ENCODE measurements at regions not wholly inside any gene's neighbourhood (a gene's known extent, or its start where the extent isn't known, plus 50 kb on each side); places are given as distances from the start of the nearest gene placed in this dataset.

GRCh38 chr6:98366371-98366770 is 468.0 kb upstream of the POU3F2 start:
- ATAC-seq, result no peak
- TF ChIP-seq SNAI2 (CRISPR knock-in tag; IDR thresholded peaks at IDR 0.05) (no peak), GLIS3 (CRISPR knock-in tag; IDR thresholded peaks at IDR 0.05) (no peak), ISL1 (CRISPR knock-in tag; IDR thresholded peaks at IDR 0.05) (no peak), POU6F1 (CRISPR knock-in tag; IDR thresholded peaks at IDR 0.05; ENCODE audit: borderline replicate concordance, low read depth) (no peak), CSDC2 (CRISPR knock-in tag; IDR thresholded peaks at IDR 0.05) (no peak), RARB (CRISPR knock-in tag; IDR thresholded peaks at IDR 0.05) (no peak), TSHZ2 (CRISPR knock-in tag; IDR thresholded peaks at IDR 0.05) (no peak), ZNF8 (CRISPR knock-in tag; IDR thresholded peaks at IDR 0.05) (no peak), CREB5 (CRISPR knock-in tag; IDR thresholded peaks at IDR 0.05; ENCODE audit: low read depth) (no peak), ZFP30 (CRISPR knock-in tag; IDR thresholded peaks at IDR 0.05) (no peak), ZNF565 (CRISPR knock-in tag; conservative IDR thresholded peaks at IDR 0.05; ENCODE audit: low read depth) (no peak), OSR1 (CRISPR knock-in tag; IDR thresholded peaks at IDR 0.05) (no peak), ZFP3 (CRISPR knock-in tag; IDR thresholded peaks at IDR 0.05) (no peak), PPARA (CRISPR knock-in tag; IDR thresholded peaks at IDR 0.05; ENCODE audit: borderline replicate concordance) (no peak), ZC3H10 (CRISPR knock-in tag; IDR thresholded peaks at IDR 0.05) (no peak), ZNF70 (CRISPR knock-in tag; IDR thresholded peaks at IDR 0.05) (no peak), CSRNP3 (CRISPR knock-in tag; IDR thresholded peaks at IDR 0.05) (no peak)

- ATAC-seq, result no peak
- TF ChIP-seq ZC3H10 (CRISPR knock-in tag; IDR thresholded peaks at IDR 0.05), result no peak
- no peak for TF ChIP-seq RARB (CRISPR knock-in tag; IDR thresholded peaks at IDR 0.05)
- TF ChIP-seq ZNF565 (CRISPR knock-in tag; conservative IDR thresholded peaks at IDR 0.05; ENCODE audit: low read depth), result no peak
- TF ChIP-seq PPARA (CRISPR knock-in tag; IDR thresholded peaks at IDR 0.05; ENCODE audit: borderline replicate concordance), result no peak
- no peak for TF ChIP-seq TCF4 (CRISPR knock-in tag; IDR thresholded peaks at IDR 0.05; ENCODE audit: borderline replicate concordance)
- no peak for TF ChIP-seq PATZ1 (CRISPR knock-in tag; IDR thresholded peaks at IDR 0.05; ENCODE audit: borderline replicate concordance)
- no peak for TF ChIP-seq ZFP30 (CRISPR knock-in tag; IDR thresholded peaks at IDR 0.05)
- TF ChIP-seq CSRNP3 (CRISPR knock-in tag; IDR thresholded peaks at IDR 0.05), result no peak
- no peak for TF ChIP-seq CREB5 (CRISPR knock-in tag; IDR thresholded peaks at IDR 0.05; ENCODE audit: low read depth)
- no peak for TF ChIP-seq TOX (CRISPR knock-in tag; IDR thresholded peaks at IDR 0.05; ENCODE audit: borderline replicate concordance)
- TF ChIP-seq GLIS3 (CRISPR knock-in tag; IDR thresholded peaks at IDR 0.05), result no peak
- no peak for TF ChIP-seq OSR1 (CRISPR knock-in tag; IDR thresholded peaks at IDR 0.05)
- TF ChIP-seq POU6F1 (CRISPR knock-in tag; IDR thresholded peaks at IDR 0.05; ENCODE audit: borderline replicate concordance, low read depth), result no peak
- TF ChIP-seq ZFP3 (CRISPR knock-in tag; IDR thresholded peaks at IDR 0.05), result no peak
- no peak for TF ChIP-seq ESRRG (CRISPR knock-in tag; IDR thresholded peaks at IDR 0.05)
- TF ChIP-seq ZNF70 (CRISPR knock-in tag; IDR thresholded peaks at IDR 0.05), result no peak
- no peak for TF ChIP-seq ISL1 (CRISPR knock-in tag; IDR thresholded peaks at IDR 0.05)
These were observed 453.8 kb upstream of the POU3F2 start for GRCh38 chr6:98380589-98380988.

All from SK-N-SH treated with all-trans-retinoic acid at 6 μM for 48 hours (cell line).